ENCODE measurements at regions not wholly inside any gene's neighbourhood (a gene's known extent, or its start where the extent isn't known, plus 50 kb on each side); places are given as distances from the start of the nearest gene placed in this dataset.

DNA sequence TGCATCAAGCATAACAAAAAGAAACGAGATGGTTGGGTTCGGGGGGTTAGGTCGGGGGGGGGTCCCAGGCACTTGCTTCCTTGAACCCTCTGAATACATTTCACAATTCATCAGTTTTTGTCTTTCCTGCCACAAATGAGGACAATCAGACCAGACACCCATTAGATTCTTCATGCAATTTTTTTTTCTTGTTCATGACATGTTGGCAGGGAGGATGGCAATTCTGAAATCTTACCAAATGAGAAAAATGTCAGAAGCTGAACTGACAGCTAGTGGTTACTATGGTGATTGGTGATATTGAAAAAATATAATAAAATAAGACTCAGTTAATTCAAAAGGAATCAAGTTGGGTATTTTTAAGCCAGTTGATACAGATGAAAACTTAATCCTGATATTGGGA, 419.5 kb upstream of the PSMD7 start:
- no peaks in the 10 kb centered on the region for H3K4me1 ChIP-seq (ENCODE audit: control insufficient read depth, insufficient read depth, low read length)
- no peak overlapping the region for H3K9ac ChIP-seq (ENCODE audit: low read length)
- no peaks in the 10 kb centered on the region for H3K36me3 ChIP-seq (ENCODE audit: control insufficient read depth, insufficient read depth, low read length)
- H3K27me3 ChIP-seq (ENCODE audit: control insufficient read depth, insufficient read depth, low read length) = no peaks in the 10 kb centered on the region
- H3K27ac ChIP-seq (ENCODE audit: low read depth, low read length) = no peak overlapping the region
- no peak overlapping the region for H3K4me3 ChIP-seq (ENCODE audit: low read length)

DNA sequence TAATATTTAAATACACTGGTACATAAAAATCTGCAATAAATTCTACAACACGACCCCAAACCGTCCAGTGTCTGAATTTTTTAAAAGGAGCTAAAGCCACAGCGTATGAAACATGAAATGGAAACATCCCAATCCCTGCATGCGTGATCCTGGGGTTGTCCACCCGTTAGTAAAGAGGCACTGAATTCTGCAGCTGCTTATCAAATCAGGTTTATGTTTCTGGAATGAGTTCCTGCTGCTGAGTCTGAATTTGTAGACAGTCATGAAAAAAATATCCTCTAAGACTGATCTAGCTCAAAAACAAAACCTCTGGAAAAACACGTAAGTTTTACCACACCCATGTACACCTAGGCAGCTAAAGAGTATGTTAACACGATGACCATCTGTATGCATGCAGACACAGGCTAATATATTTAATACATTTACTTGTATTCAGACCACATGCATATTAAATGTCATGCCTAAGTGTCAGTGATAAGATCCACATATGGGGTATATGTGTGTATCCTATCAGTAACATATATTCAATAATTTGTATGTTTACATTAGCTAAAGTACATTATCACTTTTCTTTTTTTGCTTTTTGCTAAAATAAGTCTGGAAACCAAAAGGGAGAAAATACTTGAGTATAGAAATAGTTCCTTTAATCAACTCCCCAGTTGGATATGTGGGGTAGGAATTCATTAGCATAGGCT, 420.5 kb upstream of the PSMD7 start:
- Histone ChIP-seq H3K36me3 (ENCODE audit: control insufficient read depth, insufficient read depth, low read length) (no peaks in the 10 kb centered on the region), H3K27me3 (ENCODE audit: control insufficient read depth, insufficient read depth, low read length) (no peaks in the 10 kb centered on the region), H3K9ac (ENCODE audit: low read length) (no peak overlapping the region), H3K4me1 (ENCODE audit: control insufficient read depth, insufficient read depth, low read length) (no peaks in the 10 kb centered on the region), H3K4me3 (ENCODE audit: low read length) (no peak overlapping the region), H3K27ac (ENCODE audit: low read depth, low read length) (no peak overlapping the region)

DNA sequence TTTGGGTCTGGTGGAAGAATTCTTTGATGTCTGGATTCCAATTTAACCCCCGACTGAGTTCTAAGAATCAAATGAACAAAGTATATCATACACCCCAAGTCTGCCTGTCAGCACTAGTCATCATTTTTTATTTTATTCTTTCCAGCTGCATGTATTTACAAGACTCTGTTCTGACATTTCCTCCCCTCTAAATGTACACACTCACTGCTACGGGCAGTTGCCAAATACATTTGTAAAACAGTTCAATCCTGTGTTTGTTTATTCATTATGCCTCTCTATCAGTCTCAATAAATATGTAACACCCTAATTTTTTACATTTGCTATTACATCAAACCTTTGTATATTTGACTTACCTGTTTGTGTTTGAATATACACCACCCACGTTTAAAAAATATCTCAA, 422.3 kb upstream of the PSMD7 start:
- H3K9ac ChIP-seq (ENCODE audit: low read length) = no peak overlapping the region
- no peaks in the 10 kb centered on the region for H3K4me1 ChIP-seq (ENCODE audit: control insufficient read depth, insufficient read depth, low read length)
- H3K4me3 ChIP-seq (ENCODE audit: low read length) = no peak overlapping the region
- no peaks in the 10 kb centered on the region for H3K27me3 ChIP-seq (ENCODE audit: control insufficient read depth, insufficient read depth, low read length)
- no peaks in the 10 kb centered on the region for H3K36me3 ChIP-seq (ENCODE audit: control insufficient read depth, insufficient read depth, low read length)
- no peak overlapping the region for H3K27ac ChIP-seq (ENCODE audit: low read depth, low read length)

DNA sequence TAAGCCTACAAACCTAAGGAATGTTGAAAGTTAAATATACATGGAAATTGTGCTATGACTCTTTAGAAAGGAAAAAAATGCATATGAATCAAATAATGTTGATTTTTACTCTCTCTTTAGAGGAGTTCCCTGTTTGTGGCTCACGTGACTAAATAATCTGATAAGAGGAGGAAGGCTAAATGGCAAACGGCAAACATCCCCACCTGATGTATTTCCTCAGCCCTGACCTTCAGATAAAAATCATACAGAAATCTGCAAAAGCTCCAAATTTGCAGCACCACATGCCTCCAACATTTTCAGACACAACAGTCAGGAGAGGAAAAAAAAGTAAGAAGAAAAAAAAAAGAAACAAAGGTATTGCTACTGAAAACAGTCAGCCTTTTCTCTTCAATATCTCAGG, 423.0 kb upstream of the PSMD7 start:
- Histone ChIP-seq H3K27me3 (ENCODE audit: control insufficient read depth, insufficient read depth, low read length) (no peaks in the 10 kb centered on the region), H3K4me3 (ENCODE audit: low read length) (no peak overlapping the region), H3K27ac (ENCODE audit: low read depth, low read length) (no peak overlapping the region), H3K9ac (ENCODE audit: low read length) (no peak overlapping the region), H3K4me1 (ENCODE audit: control insufficient read depth, insufficient read depth, low read length) (no peaks in the 10 kb centered on the region), H3K36me3 (ENCODE audit: control insufficient read depth, insufficient read depth, low read length) (no peaks in the 10 kb centered on the region)

DNA sequence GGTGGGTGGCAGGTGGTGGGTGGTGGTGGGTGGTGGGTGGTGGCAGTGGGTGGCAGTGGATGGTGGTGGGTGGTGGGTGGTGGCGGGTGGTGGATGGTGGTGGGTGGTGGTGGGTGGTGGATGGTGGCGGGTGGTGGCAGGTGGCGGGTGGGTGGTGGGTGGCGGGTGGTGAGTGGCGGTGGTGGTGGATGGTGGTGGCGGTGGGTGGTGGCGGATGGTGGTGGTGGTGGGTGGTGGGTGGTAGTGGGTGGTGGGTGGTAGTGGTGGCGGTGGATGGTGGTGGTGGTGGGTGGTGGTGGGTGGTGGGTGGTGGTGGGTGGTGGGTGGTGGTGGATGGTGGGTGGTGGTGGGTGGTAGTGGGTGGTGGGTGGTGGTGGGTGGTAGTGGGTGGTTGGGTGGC, 423.8 kb upstream of the PSMD7 start:
- Histone ChIP-seq H3K36me3 (ENCODE audit: control insufficient read depth, insufficient read depth, low read length) (no peaks in the 10 kb centered on the region), H3K27ac (ENCODE audit: low read depth, low read length) (no peak overlapping the region), H3K4me3 (ENCODE audit: low read length) (no peak overlapping the region), H3K27me3 (ENCODE audit: control insufficient read depth, insufficient read depth, low read length) (no peaks in the 10 kb centered on the region), H3K9ac (ENCODE audit: low read length) (no peak overlapping the region), H3K4me1 (ENCODE audit: control insufficient read depth, insufficient read depth, low read length) (no peaks in the 10 kb centered on the region)

DNA sequence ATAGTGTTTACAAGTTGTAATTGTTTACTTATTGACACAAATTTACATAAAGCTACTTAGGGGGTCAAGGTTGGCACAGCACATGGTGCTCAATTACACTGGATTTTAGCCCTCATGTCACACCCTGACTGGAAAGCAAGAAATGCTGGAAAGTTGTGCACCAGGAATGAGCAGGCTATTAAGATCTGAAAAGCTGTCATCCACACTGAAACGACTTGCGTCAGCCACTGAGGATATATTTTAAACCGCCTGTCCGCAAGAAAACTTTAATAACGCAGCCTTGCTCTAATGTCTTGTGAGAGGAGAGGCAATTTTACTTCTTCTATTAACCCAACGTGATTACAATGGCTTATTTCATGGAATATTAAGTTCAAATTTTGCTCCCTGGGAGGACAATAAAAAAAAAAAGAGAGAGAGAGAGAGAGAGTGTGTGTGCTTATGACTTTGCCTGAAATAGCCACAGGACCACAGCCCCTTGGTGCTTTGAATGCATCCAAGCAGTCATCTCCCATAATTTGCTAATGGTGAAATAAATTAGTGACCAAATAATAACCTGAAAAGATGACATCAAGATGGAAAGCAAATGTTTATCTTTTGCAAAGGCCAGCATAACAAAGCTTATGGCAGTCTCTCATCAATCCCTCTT, 425.4 kb upstream of the PSMD7 start:
- no peaks in the 10 kb centered on the region for H3K4me1 ChIP-seq (ENCODE audit: control insufficient read depth, insufficient read depth, low read length)
- H3K36me3 ChIP-seq (ENCODE audit: control insufficient read depth, insufficient read depth, low read length) = no peaks in the 10 kb centered on the region
- no peaks in the 10 kb centered on the region for H3K27me3 ChIP-seq (ENCODE audit: control insufficient read depth, insufficient read depth, low read length)
- H3K4me3 ChIP-seq (ENCODE audit: low read length) = no peak overlapping the region
- H3K9ac ChIP-seq (ENCODE audit: low read length) = no peak overlapping the region
- H3K27ac ChIP-seq (ENCODE audit: low read depth, low read length) = no peak overlapping the region

DNA sequence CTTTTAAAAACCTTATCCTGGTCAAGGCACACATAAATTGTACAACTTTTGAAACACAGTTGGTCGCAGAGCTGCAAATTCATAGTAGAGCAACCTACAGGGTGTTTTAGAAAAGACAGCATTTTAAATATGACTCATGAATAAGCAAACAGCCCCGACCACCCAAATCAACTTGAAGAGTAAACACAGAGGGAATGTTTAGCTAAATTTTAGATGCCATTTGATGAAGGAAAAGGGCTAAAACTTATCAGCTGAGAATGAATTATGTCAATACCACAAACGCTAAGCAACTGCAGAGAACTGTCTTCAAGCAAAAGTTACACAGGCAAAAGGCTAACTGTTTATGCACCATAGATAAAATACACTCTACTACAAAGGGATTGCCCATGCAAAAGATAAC, 427.5 kb upstream of the PSMD7 start:
- Histone ChIP-seq H3K36me3 (ENCODE audit: control insufficient read depth, insufficient read depth, low read length) (no peaks in the 10 kb centered on the region), H3K4me1 (ENCODE audit: control insufficient read depth, insufficient read depth, low read length) (no peaks in the 10 kb centered on the region), H3K27ac (ENCODE audit: low read depth, low read length) (no peak overlapping the region), H3K9ac (ENCODE audit: low read length) (no peak overlapping the region), H3K27me3 (ENCODE audit: control insufficient read depth, insufficient read depth, low read length) (no peaks in the 10 kb centered on the region), H3K4me3 (ENCODE audit: low read length) (no peak overlapping the region)

DNA sequence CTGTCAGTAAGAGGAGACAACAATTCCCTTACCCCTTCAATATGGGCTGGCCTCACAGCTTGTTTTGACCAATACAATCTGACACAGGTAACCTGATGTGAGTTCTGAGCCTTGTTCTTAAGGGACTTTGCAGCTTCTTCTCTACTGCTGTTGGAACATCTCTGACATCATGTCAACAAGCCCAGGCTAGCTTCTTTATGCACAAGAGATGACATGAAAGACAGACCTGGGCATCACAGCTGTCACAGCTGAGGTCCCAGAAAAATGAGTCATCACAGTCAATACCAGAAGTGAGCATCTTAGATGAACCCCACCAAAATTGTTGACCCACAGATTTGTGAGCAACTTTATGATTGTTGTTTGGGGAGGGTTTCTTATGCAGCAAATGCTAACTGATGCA, 431.7 kb upstream of the PSMD7 start:
- Histone ChIP-seq H3K9ac (ENCODE audit: low read length) (no peak overlapping the region), H3K27ac (ENCODE audit: low read depth, low read length) (no peak overlapping the region), H3K36me3 (ENCODE audit: control insufficient read depth, insufficient read depth, low read length) (no peaks in the 10 kb centered on the region), H3K4me1 (ENCODE audit: control insufficient read depth, insufficient read depth, low read length) (no peaks in the 10 kb centered on the region), H3K27me3 (ENCODE audit: control insufficient read depth, insufficient read depth, low read length) (no peaks in the 10 kb centered on the region), H3K4me3 (ENCODE audit: low read length) (no peak overlapping the region)

DNA sequence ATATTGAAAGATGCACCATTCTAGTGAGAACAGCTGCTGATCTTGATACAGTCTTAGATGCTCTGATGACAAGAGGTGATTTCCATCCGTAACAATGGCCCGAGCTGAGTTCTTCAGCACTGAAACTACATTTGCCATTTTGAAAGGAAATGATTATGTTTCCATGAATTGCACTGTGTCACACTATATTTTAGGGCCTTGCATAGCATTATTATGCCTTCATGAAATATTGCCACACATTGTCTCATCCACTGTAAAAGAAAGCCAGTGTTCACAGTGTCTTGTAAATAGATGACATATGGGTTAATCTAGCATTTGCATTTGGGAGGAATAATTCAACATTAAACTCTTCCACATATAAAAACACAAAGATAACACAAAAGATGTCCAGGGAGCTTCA, 438.3 kb upstream of the PSMD7 start:
- H3K36me3 ChIP-seq (ENCODE audit: control insufficient read depth, insufficient read depth, low read length) = no peaks in the 10 kb centered on the region
- H3K27ac ChIP-seq (ENCODE audit: low read depth, low read length) = no peak overlapping the region
- no peak overlapping the region for H3K4me3 ChIP-seq (ENCODE audit: low read length)
- H3K9ac ChIP-seq (ENCODE audit: low read length) = no peak overlapping the region
- no peaks in the 10 kb centered on the region for H3K4me1 ChIP-seq (ENCODE audit: control insufficient read depth, insufficient read depth, low read length)
- no peaks in the 10 kb centered on the region for H3K27me3 ChIP-seq (ENCODE audit: control insufficient read depth, insufficient read depth, low read length)

DNA sequence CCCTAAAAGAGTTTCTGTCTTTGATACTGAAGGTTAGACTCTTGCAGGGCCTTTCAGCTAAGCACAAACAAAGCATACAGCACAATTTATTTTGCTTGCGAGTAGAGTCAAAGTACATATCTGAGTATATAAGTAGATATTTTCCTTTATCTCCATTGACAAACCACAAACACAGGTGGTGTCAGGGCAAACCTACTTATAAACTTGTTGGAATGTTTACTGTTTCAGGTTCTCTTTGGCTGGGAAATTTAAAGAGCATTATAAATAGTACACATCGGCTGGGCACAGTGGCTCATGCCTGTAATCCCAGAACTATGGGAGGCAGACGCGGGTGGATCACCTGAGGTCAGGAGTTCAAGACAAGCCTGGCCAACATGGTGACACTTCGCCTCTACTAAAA, 442.6 kb upstream of the PSMD7 start:
- H3K9ac ChIP-seq (ENCODE audit: low read length) = no peak overlapping the region
- H3K27me3 ChIP-seq (ENCODE audit: control insufficient read depth, insufficient read depth, low read length) = no peaks in the 10 kb centered on the region
- H3K4me3 ChIP-seq (ENCODE audit: low read length) = no peak overlapping the region
- H3K36me3 ChIP-seq (ENCODE audit: control insufficient read depth, insufficient read depth, low read length) = no peaks in the 10 kb centered on the region
- H3K4me1 ChIP-seq (ENCODE audit: control insufficient read depth, insufficient read depth, low read length) = no peaks in the 10 kb centered on the region
- no peak overlapping the region for H3K27ac ChIP-seq (ENCODE audit: low read depth, low read length)

DNA sequence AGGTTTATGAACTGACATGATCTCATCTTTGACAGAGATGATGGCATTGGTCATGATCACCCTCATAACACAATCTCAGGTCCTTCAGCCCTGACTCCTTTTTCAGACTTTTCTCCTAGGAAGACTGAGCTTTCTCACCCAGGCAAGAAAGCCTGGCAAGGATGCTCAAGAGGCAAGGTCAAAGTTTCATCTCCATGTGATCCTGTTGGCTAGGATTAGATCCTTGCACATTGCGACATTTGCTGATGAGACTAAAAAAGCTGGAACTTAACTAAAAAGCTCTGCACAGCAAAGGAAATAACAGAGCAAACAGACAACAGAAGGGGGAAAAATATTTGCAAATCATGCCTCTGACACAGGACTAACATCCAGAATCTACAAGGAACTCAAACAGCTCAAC, 444.1 kb upstream of the PSMD7 start:
- no peaks in the 10 kb centered on the region for H3K36me3 ChIP-seq (ENCODE audit: control insufficient read depth, insufficient read depth, low read length)
- no peak overlapping the region for H3K4me3 ChIP-seq (ENCODE audit: low read length)
- no peaks in the 10 kb centered on the region for H3K4me1 ChIP-seq (ENCODE audit: control insufficient read depth, insufficient read depth, low read length)
- H3K27me3 ChIP-seq (ENCODE audit: control insufficient read depth, insufficient read depth, low read length) = no peaks in the 10 kb centered on the region
- H3K9ac ChIP-seq (ENCODE audit: low read length) = no peak overlapping the region
- no peak overlapping the region for H3K27ac ChIP-seq (ENCODE audit: low read depth, low read length)

DNA sequence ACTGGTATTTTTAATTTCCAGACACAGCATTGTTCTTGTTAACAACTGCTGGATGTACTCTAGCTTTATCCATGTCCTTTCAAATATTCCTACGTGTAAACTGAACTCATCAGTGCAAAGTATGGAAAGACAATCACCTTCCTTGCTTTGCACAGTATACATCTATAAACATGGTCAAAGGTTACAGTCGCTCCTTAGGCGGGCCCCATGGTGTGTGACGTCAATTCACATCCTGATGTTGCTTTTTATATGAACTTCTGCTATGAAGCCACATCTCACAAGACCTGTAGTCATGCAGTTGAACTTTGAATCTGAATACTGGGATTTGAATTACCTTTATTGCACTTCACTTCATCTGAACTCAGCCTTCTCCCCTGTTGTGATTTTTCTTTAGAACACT, 447.6 kb upstream of the PSMD7 start:
- Histone ChIP-seq H3K4me1 (ENCODE audit: control insufficient read depth, insufficient read depth, low read length) (no peaks in the 10 kb centered on the region), H3K9ac (ENCODE audit: low read length) (no peak overlapping the region), H3K36me3 (ENCODE audit: control insufficient read depth, insufficient read depth, low read length) (no peaks in the 10 kb centered on the region), H3K27ac (ENCODE audit: low read depth, low read length) (no peak overlapping the region), H3K4me3 (ENCODE audit: low read length) (no peak overlapping the region), H3K27me3 (ENCODE audit: control insufficient read depth, insufficient read depth, low read length) (no peaks in the 10 kb centered on the region)

DNA sequence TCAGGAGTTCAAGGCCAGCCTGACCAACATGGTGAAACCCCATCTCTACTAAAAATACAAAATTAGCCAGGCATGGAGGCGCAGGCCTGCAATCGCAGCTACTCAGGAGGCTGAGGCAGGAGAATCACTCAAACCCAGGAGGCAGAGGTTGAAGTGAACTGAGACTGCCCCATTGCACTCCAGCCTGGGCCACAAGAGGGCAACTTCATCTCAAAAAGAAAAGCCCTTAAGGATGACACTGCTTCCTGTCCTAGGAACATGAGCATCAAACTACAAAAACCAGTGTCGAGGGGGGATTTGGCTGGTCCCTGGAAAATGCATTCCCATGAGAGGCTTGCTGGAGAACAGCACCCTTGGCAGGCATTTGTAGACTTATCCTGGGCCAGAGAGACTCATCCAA, 449.5 kb upstream of the PSMD7 start:
- Histone ChIP-seq H3K27me3 (ENCODE audit: control insufficient read depth, insufficient read depth, low read length) (no peaks in the 10 kb centered on the region), H3K27ac (ENCODE audit: low read depth, low read length) (no peak overlapping the region), H3K4me3 (ENCODE audit: low read length) (no peak overlapping the region), H3K4me1 (ENCODE audit: control insufficient read depth, insufficient read depth, low read length) (no peaks in the 10 kb centered on the region), H3K36me3 (ENCODE audit: control insufficient read depth, insufficient read depth, low read length) (no peaks in the 10 kb centered on the region), H3K9ac (ENCODE audit: low read length) (no peak overlapping the region)
